LHCN-M2 (cell line): ENCODE measurements at regions not wholly inside any gene's neighbourhood (a gene's known extent, or its start where the extent isn't known, plus 50 kb on each side); places are given as distances from the start of the nearest gene placed in this dataset.
A peak's percentile ranks its signal among the peaks of the same experiment; 100 is the strongest.
"Not testable (repeated sequence)": the region's sequence is repeated elsewhere in the genome, so short reads cannot be mapped to it uniquely, and the experiment has no call there.

Experiments
- DNase-seq: peaks from one replicate; pipeline ENCODE4 v3.0.0-alpha.2; 2012; ENCODE audit warnings: low read depth

DNA sequence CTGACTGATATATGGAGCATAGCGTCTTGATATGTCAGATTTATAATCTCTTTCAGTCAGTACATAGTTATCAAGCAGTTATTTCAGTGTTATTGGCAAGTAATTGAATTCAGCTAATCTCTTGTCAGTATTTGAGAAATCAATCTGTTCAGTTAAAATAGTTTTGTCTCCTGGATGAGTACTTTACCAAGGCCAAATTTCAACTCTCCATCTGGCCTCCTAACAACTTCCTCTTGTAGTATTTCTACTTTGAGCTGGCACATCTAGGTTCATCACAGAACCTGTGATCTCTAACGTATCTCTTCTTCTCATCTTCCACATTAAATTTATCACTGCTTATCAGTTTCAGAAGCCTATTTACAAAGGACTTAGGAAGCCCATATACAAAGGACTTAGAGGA lies 690.5 kb downstream of the C12orf50 start:
- no peak for DNase-seq

DNA sequence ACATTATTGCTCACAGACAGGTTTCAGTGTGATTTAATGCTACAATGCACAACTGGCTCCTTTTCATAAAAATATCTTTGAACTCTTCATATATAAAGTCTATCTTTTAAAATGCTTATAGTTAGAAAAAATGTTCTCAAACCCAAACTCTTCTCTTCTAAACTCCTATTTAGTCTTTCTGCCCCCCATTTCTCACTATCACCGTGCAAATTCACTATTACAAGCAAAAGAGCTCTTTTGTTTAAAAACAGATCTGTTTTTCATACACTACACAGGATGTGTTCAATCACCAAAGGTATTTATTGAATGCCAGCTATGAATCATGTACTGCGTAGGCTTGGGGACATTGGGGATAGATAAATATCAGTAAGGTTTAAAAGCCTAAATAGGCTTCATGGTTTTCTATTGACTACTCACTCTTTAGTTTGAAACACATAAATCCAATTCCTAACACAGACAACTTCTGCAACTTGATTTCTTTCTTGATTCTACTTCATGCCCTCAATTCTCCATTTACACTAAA lies 692.3 kb downstream of the C12orf50 start:
- no peak for DNase-seq

DNA sequence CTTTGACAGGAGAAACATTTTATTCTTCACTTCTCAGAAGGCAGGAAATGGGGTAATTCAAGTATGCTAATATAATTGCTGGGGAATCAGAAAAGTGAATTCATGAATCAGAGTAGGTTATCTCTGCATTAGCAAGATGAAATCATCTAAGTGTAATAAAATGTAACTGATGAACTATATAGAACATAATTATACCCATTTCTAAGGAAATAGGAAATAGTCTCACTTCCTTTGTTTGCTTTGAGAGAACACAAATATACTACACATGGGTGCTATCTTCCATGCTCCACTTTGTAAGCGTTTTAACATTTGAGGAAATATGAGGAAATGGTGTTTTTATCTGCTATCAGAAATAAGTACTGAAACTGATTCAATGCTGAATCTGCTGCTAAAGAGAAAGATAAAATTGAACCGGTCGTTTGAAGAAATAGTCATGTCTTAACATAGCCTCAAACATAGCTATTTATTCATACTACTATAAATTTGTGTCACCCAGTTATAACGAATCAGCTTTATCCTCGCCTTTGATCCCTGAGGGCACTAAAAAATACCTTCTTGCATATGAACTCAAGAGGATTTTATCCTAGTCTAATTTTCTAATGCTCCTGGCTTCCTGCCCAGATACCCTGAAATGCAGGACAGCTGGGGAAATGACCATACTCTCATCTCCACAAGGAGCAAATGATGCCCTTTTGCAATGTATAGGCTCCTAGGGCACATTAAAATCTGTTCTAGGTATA lies 696.0 kb downstream of the C12orf50 start:
- DNase-seq, result peak; percentile 35

GRCh38 chr12:87330071-87330555 lies 699.1 kb downstream of the C12orf50 start:
- DNase-seq, result not testable (repeated sequence)

DNA sequence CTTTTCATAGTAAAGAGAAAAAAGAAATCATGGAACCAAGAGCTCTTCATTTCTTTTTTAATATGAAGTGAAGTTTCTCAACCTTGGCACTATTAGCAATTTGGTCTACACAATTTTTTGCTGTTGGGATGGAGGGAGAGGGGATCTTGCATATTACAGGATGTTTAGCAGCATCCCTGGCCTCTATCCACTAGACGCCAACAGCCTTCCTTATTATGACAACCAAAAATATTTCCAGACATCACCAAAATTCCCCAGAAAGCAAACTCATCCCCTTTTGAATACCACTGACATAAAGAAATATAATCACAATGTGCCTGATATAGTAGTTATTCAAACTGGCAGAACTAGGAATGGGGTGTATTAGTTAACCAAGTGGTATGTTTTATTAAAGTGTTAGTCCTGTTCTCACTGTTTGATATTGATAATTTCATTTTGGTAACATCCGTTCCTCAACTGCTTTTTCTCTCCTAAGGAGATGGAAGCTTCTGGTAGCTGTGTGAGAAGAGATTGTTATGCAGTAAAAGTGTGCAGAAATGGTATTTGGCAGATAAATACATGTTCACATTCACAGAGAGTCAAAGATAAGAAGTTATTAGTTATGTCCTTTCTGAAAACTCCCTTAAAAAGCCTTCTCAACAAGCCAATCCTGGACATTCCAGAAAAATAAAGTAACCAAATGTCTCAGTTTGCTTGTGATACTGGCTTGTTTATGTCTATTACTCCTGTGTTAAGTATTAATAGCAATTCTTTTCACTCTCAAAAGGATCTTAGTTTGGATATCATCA lies 699.9 kb downstream of the C12orf50 start:
- DNase-seq, result no peak

DNA sequence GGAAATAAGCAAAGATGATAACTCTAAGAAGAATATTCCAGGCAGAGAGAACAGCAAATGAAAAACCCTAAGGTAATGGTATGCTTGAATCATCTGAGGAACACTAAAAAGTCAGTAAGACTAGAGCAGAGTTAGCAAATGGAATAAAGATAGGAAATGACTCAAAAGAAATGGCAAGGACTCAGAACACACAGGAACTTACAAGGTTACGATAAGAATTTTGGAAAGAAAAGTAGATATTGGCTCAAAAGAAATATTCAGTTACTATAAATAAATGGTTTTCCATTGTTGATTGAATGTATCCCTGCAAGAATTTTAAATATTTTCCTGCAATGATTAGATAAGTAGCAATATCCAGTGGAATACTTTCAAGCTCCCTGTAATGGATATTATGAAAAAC lies 705.8 kb downstream of the C12orf50 start:
- DNase-seq, result peak; percentile 40

DNA sequence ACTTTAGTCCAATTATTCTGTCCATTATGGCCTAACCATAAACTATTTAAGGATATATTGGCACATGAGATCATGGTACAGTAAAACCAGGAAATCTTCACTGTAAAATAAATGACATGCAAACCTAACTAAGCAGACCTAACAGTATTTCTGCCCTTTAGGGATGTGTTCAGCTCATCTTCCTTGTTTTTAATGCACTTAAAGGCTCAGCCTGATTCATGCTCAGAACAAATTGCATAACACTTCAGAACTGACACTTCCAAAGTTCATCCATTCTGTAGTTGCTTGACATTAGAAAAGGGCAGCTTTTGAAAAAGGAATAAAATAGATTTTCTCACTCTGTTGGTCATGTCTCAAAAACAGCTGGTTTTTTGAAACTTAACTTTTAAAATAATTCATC lies 708.5 kb downstream of the C12orf50 start:
- peak; percentile 34 for DNase-seq

DNA sequence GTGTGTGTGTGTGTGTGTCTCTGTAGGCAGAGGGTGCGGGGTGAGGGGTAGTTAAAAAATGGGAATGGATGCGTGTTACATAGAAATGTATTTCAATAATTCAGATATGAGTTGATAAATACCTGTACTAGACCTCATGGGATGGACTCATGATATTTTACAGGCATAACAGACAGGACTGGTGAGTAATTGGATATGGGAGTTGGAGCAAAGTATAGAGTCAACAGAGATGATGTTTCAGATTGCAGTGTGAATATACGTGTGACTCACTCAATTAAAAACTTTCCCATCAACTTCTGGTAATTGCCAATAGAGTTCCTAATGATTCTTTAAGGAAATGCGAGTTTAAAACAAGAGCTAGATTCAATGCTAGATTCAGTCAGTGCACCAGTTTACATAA lies 711.9 kb downstream of the C12orf50 start:
- DNase-seq, result peak; percentile 20

GRCh38 chr12:87311206-87311605 lies 718.0 kb downstream of the C12orf50 start:
- DNase-seq, result peak; percentile 12

GRCh38 chr12:87310126-87310525 lies 719.1 kb downstream of the C12orf50 start:
- DNase-seq, result no peak

DNA sequence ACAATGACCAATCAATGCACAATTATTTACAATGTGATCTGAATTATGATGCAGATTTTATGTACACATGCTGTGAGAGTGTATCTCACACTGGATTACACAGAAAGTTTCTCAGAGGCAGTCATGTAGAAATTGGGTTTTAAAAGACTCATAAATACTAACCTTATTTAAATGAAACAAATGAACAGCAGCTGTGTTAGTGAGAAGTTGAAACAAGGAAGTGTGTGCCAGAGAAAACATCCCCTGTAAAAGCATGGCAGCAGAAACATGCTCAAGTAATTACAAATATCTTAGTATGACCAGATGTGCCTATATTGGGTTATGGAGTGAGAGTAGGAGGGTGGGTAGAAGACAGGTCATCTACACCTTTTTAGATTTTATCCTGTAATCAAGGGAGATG lies 723.7 kb downstream of the C12orf50 start:
- DNase-seq, result no peak

DNA sequence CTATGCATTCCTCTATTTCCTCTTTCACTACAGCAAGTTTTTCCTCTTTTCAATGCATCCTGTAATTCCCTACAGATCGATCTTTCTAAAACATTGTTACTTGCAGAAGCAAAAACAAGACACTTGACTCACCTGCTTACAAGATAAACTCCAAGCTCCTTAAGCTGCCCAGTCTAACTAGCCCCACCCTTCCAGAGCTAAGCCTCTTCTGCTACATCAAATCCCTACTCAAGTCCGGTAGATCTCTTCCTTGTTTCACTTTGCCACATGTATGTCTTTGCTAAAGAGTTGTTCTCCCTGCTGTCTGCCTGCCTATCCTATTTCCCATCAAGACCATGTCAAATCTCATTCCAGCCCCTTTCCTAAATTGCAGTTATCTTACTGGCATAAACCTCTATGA lies 724.8 kb downstream of the C12orf50 start:
- no peak for DNase-seq

DNA sequence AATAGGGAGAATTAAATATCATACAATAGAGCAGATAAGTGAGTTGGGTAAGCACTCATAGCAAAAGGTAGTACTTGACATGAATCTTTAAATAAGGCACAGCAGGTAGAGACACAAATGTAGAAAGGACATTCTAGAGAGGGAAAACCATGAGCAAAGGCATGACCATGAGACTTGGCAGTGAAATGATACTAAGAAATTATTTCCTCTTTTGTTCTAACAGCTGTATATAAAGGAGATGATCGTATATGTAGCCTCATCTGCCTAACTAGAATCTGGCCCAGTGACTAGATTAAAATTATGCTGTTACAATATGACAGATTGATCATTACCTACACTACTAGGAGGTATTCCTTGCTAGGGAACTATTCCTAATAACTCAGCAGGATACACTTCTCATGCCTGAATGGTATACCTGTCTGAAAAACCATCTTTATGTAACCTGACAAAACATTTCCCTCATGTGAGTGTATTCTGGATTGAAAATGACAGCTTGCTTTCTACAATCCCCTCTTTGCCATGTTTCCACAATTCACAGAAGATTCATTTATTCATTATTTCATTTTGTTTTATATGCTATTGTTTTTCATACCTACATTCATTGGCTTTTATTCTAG lies 725.7 kb downstream of the C12orf50 start:
- DNase-seq, result no peak

DNA sequence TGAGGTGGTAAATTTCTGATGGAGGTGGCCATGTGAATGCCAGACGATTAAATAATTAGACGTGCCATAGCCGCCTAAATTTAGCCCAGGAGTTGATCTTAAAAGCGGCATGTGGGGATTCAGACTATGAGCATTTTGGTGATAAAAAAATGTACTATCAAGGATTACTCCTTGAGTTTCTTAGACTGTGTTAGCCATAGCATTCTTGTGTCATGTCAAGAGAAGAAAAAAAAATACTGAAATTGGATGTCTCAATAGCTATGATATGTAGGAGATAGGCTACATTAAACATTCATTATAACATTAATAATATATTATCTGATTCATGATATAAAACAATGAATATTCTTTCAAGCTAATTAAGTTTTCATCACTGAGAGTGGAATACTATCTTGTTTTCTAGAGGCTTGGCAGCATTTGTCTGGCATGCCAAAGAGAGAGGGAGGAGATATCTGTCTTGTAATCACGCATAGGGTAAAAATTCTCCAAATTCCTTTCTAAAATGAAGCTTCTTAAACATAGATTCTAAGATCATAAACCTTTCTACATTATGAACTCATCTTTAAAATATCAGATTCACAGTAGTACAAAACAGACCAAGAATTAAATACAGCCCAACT lies 727.0 kb downstream of the C12orf50 start:
- no peak for DNase-seq

DNA sequence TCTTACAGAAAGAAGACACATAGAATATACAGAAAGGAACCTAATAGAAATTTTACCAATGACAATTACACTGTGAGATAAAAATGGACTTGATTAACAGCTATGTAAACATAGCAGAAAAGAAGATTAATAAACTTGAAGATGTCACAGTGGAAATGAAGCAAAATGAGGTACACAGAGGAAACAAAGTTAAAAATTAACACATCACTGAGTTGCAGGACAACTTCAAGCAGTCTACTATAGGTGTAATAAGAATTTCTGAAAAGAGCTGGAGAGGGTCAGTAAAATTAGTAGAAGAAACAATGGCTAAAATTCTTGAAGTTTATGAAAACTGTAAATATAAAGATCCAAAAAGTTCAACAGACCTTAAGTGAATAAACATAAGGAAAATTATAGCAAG lies 738.7 kb downstream of the C12orf50 start:
- no peak for DNase-seq

GRCh38 chr12:87283886-87284285 lies 745.3 kb downstream of the C12orf50 start:
- DNase-seq, result no peak

- no peak for DNase-seq
Observed at GRCh38 chr12:87283111-87283510, 746.1 kb downstream of the C12orf50 start.

DNA sequence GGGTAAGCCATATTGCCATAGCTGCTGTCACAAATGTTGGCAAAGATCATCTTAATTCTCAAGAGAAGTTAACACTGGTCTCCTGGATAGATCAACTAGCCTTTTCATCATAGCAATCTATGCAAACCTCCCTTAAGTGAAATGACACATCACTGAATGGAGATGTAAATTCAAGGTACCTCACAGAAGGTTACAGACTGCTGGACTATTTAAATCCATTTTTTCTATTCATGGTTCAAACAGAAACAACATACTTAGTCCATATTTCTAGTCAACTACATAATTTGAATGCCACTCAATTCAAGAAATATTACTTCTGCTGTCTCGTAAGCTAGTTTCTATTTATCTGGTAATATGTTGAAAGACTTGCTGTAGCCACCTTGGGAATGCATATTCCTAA lies 748.3 kb downstream of the C12orf50 start:
- DNase-seq, result no peak

- no peak for DNase-seq
Observed at GRCh38 chr12:87280356-87280755, 748.8 kb downstream of the C12orf50 start.

GRCh38 chr12:87274594-87275245 lies 754.5 kb downstream of the C12orf50 start:
- DNase-seq, result peak; percentile 70

DNA sequence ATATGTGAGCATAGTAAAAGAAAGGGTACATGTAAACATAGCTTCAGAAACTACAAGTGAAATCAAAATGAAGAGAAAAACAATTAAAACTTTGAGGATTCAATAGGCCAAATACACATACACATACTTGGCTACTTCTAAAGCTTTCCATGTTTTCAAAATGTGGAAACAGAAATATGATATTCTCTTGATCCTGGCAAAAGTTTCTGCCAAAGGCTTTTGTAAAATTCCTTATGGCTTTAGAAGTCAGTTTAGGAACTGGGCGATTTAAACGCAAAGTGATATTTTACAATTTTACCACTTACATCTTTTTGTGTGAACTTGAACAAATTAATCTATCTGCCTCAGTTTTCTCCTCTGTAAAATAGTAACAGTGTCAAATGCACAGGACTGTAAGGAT lies 756.4 kb downstream of the C12orf50 start:
- DNase-seq, result no peak
